Thoracic aorta (tissue), 2 donors: ENCODE measurements at regions not wholly inside any gene's neighbourhood (a gene's known extent, or its start where the extent isn't known, plus 50 kb on each side); places are given as distances from the start of the nearest gene placed in this dataset.

Experiments
- ATAC-seq: fragments of 150-250 bp; one replicate; pipeline ENCODE4 v1.8.0; 2017; ENCODE audit warnings: low read depth; ENCODE audit not compliant: insufficient number of reproducible peaks, low FRiP score
- DNase-seq: peaks from one replicate; pipeline ENCODE4 v3.0.0-alpha.2; 2020; ENCODE audit warnings: low spot score
- H3K27ac ChIP-seq, 2 donors: fragments of 200-600 bp; sonication (generic); 1 replicate in 1 of 2; 2 replicates in 1 of 2; pipeline ENCODE4 v1.5.1; 2016; ENCODE audit warnings: mild to moderate bottlenecking in 2 of 2, moderate library complexity in 2 of 2
- H3K27me3 ChIP-seq: fragments of 200-600 bp; sonication (generic); replicated peaks from 2 replicates; pipeline ENCODE4 v1.6.0; 2016; ENCODE audit warnings: mild to moderate bottlenecking; ENCODE audit not compliant: insufficient read depth
- H3K36me3 ChIP-seq: fragments of 200-600 bp; sonication (generic); one replicate; pipeline ENCODE4 v1.5.1; 2016
- H3K4me1 ChIP-seq, 2 donors: fragments of 200-600 bp; sonication (generic); 1 replicate in 1 of 2; 2 replicates in 1 of 2; pipeline versions ENCODE4 v1.5.1 to v1.6.0; 2016; ENCODE audit warnings: low read depth in 2 of 2, mild to moderate bottlenecking in 1 of 2; ENCODE audit not compliant: control insufficient read depth in 1 of 2
- H3K4me3 ChIP-seq: fragments of 200-600 bp; sonication (generic); 2 replicates; pipeline ENCODE4 v1.5.1; 2016; ENCODE audit warnings: mild to moderate bottlenecking
- H3K9me3 ChIP-seq: fragments of 200-600 bp; sonication (generic); 2 replicates; pipeline ENCODE4 v1.5.1; 2016
- CTCF ChIP-seq: fragments of 200-600 bp; sonication (generic); IDR thresholded peaks from one replicate; pipeline ENCODE4 v1.5.1; 2019; ENCODE audit warnings: antibody characterized with exemption

GRCh38 chr2:139018252-139018651 is 238.1 kb upstream of the NXPH2 start:
- no peak for ATAC-seq
- H3K36me3 ChIP-seq = no peaks in the 10 kb centered on the region
- no peak overlapping the region for H3K27ac ChIP-seq
- TF ChIP-seq CTCF = no peak
- no peaks in the 10 kb centered on the region for H3K27me3 ChIP-seq
- no peaks in the 10 kb centered on the region for H3K4me1 ChIP-seq
- H3K9me3 ChIP-seq = no peaks in the 10 kb centered on the region
- H3K4me3 ChIP-seq = no peak overlapping the region
- DNase-seq = no peak

- no peak for TF ChIP-seq CTCF
- ATAC-seq = no peak
These were observed 226.9 kb upstream of the NXPH2 start for GRCh38 chr2:139007130-139007529.

GRCh38 chr2:139000131-139000785 is 220.1 kb upstream of the NXPH2 start:
- H3K4me3 ChIP-seq = no peak overlapping the region
- no peaks in the 10 kb centered on the region for H3K27me3 ChIP-seq
- H3K9me3 ChIP-seq = no peaks in the 10 kb centered on the region
- no peak for ATAC-seq
- H3K36me3 ChIP-seq = no peaks in the 10 kb centered on the region
- no peak for TF ChIP-seq CTCF
- no peak for DNase-seq
- H3K4me1 ChIP-seq = no peaks in the 10 kb centered on the region
- H3K27ac ChIP-seq = no peak overlapping the region

More at GRCh38 chr2:139007130-139007529, 226.9 kb upstream of the NXPH2 start:
- H3K4me1 ChIP-seq = no peaks in the 10 kb centered on the region
- DNase-seq = no peak
- H3K27me3 ChIP-seq = no peaks in the 10 kb centered on the region
- H3K36me3 ChIP-seq = no peaks in the 10 kb centered on the region
- no peak overlapping the region for H3K27ac ChIP-seq
- H3K9me3 ChIP-seq = no peaks in the 10 kb centered on the region
- H3K4me3 ChIP-seq = no peak overlapping the region

GRCh38 chr2:138997856-138998517 is 217.8 kb upstream of the NXPH2 start:
- no peak for DNase-seq

More at GRCh38 chr2:138997856-138998517, 217.8 kb upstream of the NXPH2 start:
- no peaks in the 10 kb centered on the region for H3K9me3 ChIP-seq
- no peaks in the 10 kb centered on the region for H3K27me3 ChIP-seq
- no peak for TF ChIP-seq CTCF
- H3K4me1 ChIP-seq = no peaks in the 10 kb centered on the region
- H3K36me3 ChIP-seq = no peaks in the 10 kb centered on the region
- no peak overlapping the region for H3K27ac ChIP-seq
- ATAC-seq = no peak
- H3K4me3 ChIP-seq = no peak overlapping the region
